LNCAP (cell line): ENCODE measurements at regions not wholly inside any gene's neighbourhood (a gene's known extent, or its start where the extent isn't known, plus 50 kb on each side); places are given as distances from the start of the nearest gene placed in this dataset.

Experiments
- TF ChIP-seq, protein P1 (sequence below): fragments of 450-650 bp; IDR thresholded peaks from 2 replicates; pipeline ENCODE4 v1.5.1; 2017; ENCODE audit warnings: mild to moderate bottlenecking

DNA sequence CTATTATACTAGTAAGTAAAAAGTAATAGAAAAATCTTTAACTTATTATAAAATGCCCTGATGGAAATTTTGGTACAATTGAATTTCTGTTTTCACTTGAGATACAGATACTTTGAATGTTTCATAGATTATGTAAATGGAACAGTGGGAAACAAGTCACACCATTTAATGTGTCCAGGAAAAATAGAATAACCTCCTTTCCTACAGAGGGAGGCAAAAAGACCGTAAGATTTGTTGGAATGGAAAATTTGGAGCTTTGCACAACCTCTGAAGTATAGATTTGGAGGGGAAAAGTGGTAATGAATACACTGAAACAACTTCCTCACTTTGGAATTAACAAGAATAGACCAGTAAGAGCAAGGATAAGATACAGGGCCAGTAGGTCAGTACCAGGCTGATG is 149.2 kb upstream of the L3MBTL4 start:
- TF ChIP-seq, protein P1, sequence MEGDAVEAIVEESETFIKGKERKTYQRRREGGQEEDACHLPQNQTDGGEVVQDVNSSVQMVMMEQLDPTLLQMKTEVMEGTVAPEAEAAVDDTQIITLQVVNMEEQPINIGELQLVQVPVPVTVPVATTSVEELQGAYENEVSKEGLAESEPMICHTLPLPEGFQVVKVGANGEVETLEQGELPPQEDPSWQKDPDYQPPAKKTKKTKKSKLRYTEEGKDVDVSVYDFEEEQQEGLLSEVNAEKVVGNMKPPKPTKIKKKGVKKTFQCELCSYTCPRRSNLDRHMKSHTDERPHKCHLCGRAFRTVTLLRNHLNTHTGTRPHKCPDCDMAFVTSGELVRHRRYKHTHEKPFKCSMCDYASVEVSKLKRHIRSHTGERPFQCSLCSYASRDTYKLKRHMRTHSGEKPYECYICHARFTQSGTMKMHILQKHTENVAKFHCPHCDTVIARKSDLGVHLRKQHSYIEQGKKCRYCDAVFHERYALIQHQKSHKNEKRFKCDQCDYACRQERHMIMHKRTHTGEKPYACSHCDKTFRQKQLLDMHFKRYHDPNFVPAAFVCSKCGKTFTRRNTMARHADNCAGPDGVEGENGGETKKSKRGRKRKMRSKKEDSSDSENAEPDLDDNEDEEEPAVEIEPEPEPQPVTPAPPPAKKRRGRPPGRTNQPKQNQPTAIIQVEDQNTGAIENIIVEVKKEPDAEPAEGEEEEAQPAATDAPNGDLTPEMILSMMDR = no peak

DNA sequence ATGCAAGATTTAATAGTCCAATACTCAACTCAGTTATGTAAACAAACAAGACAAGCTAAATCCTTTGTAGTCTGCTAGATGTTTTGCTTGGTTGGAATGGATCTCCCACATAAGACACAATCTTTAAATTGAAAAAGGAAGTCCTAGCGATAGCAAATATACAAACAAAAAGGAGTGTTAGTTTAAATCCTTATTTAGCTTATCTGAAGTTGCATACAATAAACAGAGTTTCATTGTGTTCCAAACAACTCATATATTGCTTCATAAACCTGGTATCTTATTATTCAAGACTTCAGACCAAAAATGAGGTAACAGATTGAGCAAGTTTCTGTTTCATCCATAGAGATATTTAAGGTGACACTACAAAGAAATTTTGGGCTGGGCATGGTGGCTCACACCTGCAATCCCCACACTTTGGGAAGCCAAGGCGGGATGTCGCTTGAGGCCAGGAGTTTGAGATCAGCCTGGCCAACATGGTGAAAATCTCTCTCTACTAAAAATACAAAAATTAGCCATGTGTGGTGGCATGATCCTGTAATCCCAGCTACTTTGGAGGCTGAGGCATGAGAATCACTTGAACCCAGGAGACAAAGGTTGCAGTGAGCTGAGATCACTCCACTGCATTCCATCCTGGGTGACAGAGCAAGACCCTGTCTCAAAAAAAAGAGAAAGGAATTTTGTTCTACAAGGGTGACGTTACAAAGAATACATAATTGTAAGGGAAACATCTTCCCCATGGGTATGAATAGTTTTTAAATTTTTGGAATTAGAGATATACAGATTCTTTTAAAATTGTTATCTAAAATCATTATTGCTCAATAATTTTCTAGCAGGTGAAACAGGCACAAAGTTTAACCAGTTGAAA is 150.5 kb upstream of the L3MBTL4 start:
- TF ChIP-seq, protein P1 = no peak

DNA sequence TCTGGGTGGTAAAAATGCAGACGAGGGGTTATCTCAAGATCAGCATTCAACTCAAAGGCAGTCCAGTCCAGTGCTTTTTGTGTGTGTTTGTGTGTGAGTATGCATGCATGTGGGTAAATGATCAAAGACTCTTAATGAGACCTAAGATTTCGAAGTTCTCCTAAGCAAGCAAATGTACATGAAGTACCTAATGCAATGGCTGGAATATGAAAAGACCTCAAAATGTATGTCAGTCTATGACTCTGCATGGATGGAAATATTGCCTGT is 151.0 kb upstream of the L3MBTL4 start:
- TF ChIP-seq, protein P1 = no peak

DNA sequence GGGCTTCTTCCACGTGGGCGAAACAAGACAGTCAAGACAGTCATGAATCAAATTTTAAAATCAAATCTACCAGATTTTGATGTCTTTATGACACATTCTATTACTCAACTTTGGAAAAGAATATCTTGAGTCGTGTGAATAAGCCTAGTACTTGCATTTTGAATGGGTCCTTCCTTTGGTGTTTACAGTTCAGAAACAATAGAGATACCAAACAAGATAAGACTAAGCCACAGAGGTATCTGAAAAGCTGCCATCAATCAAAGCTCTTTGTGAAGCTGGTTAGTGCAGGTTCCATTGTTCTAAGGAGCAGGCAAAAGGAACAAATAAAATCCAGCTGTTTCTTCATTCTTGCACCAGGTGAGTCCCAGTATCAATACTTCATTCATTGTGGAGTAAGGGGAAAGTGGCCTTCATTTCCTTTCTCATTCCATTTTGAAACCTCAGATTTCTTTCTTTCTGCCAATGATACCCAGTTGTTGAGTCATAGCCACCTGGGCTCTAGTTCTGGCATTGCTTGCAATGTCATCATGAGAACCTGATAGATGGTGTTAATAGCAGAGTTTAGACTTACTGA is 151.7 kb upstream of the L3MBTL4 start:
- TF ChIP-seq, protein P1 = no peak

DNA sequence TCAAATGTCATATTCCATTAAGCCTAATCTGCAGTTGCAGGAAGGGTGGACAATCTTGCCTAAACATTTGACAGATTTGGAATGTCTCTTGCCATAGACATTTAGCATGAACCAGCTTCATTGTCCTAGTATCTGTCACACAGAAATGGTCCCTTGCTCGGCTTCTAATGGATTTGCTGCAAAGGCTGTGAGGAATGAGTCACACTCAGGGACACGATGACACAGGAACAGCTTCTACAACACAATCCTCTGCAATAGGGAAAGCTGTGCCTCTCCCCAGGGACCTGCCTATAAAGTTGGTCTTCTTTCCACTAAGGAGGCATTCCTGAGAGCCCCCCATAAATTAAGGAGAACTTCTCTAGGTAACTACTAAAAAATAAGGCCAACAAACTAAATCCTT is 155.1 kb upstream of the L3MBTL4 start:
- TF ChIP-seq, protein P1 = no peak

DNA sequence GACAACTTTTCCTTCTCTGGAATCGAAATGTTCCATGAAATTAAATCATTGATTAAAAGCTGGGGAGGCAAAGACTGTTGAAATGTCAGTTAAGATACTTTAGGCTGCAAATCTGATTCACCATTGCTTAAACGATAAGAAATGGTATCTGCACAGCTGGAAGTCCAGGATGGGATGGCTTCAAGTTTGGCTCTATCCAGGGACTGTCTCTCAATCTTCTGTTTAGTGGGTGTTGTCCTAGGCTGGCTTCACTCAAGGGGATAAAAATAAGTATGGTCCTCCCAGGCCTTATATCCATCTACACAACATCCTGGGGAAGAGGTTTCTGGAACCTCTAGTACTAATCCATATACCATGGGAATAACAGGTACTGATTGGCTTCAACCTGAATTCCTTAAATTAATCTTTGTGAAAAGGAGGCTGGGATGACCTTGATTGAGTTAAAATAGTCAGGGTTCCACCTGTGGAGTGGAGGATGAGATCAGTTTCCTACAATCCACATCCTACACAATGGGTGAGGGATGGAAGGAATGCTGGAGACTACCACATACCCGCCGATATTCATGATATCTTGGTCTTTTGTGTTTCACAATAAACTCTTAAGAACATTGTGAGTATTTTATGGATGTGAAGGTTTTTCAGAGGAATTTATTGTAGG is 156.0 kb upstream of the L3MBTL4 start:
- TF ChIP-seq, protein P1 = no peak

DNA sequence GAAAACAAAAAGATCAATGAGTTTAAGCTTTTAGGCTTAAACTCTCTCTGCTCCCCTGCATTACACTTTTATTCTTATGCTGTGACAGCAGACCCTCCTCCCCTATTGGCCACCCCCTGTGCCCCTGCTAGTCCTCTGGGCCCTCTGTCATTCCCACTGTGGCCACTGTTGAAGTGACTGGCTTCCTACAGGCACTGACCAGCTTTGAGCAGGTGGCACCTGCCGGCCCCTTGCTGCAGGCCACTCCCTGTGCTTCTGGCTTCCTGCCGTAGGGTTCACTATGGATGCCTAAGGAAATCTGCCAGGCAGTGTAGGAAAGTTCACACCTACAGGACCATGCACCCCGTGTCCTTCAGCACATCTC is 156.5 kb upstream of the L3MBTL4 start:
- TF ChIP-seq, protein P1 = no peak
